GM23338 (cell line): ENCODE measurements at regions not wholly inside any gene's neighbourhood (a gene's known extent, or its start where the extent isn't known, plus 50 kb on each side); places are given as distances from the start of the nearest gene placed in this dataset.

Experiments
- ATAC-seq: fragments of 200-7000 bp; cut with Tn5 transposase; 3 replicates; pipeline ENCODE4 v1.9.1; 2020
- DNase-seq: peaks from one replicate; pipeline ENCODE4 v3.0.0-alpha.2; 2015; ENCODE audit warnings: low spot score
- H2AFZ ChIP-seq: fragments of 200-600 bp; sonication (generic); 2 replicates; pipeline ENCODE4 v1.8.0; 2016; ENCODE audit warnings: antibody characterized with exemption, mild to moderate bottlenecking, moderate library complexity
- H3F3A ChIP-seq: fragments of 200-600 bp; sonication (generic); replicated peaks from 2 replicates; pipeline ENCODE4 v1.8.0; 2017; ENCODE audit warnings: antibody characterized with exemption, mixed run types, low read depth
- H3K27ac ChIP-seq: fragments of 200-600 bp; sonication (generic); 2 replicates; pipeline ENCODE4 v1.6.1; 2016; ENCODE audit warnings: low read depth
- H3K27me3 ChIP-seq: fragments of 200-600 bp; sonication (generic); 2 replicates; pipeline ENCODE4 v1.8.0; 2016; ENCODE audit warnings: mild to moderate bottlenecking, mixed run types, moderate library complexity; ENCODE audit not compliant: insufficient read depth
- H3K36me3 ChIP-seq: fragments of 200-600 bp; sonication (generic); 2 replicates; pipeline ENCODE4 v1.8.0; 2016; ENCODE audit warnings: mild to moderate bottlenecking; ENCODE audit not compliant: insufficient read depth
- H3K4me1 ChIP-seq: fragments of 200-600 bp; sonication (generic); 2 replicates; pipeline ENCODE4 v1.8.0; 2016; ENCODE audit warnings: mild to moderate bottlenecking, moderate library complexity; ENCODE audit not compliant: insufficient read depth
- H3K4me2 ChIP-seq: fragments of 200-600 bp; sonication (generic); 2 replicates; pipeline ENCODE4 v1.7.1; 2017; ENCODE audit warnings: mixed run types
- H3K4me3 ChIP-seq: fragments of 200-600 bp; sonication (generic); 2 replicates; pipeline ENCODE4 v1.6.1; 2016; ENCODE audit warnings: mixed run types
- H3K79me2 ChIP-seq: fragments of 200-600 bp; sonication (generic); replicated peaks from 2 replicates; pipeline ENCODE4 v1.8.0; 2017; ENCODE audit warnings: mild to moderate bottlenecking; ENCODE audit not compliant: insufficient read depth
- H3K9me2 ChIP-seq: fragments of 200-600 bp; sonication (generic); 2 replicates; pipeline ENCODE4 v1.8.0; 2017; ENCODE audit not compliant: insufficient read depth
- H4K20me1 ChIP-seq: fragments of 200-600 bp; sonication (generic); replicated peaks from 2 replicates; pipeline ENCODE4 v1.8.0; 2017; ENCODE audit warnings: mild to moderate bottlenecking; ENCODE audit not compliant: insufficient read depth
- H3K27ac Mint-ChIP-seq: 2 replicates; pipeline ENCODE4 v1.8.0; 2020; ENCODE audit warnings: inconsistent platforms, mild to moderate bottlenecking, moderate library complexity, mixed read lengths
- H3K27me3 Mint-ChIP-seq: 3 replicates; pipeline ENCODE4 v1.8.0; 2022; ENCODE audit warnings: low read depth, mild to moderate bottlenecking, moderate library complexity, mixed read lengths, inconsistent platforms; ENCODE audit not compliant: insufficient read depth, poor library complexity
- H3K36me3 Mint-ChIP-seq: 3 replicates; pipeline ENCODE4 v1.8.0; 2021; ENCODE audit warnings: low read depth, mild to moderate bottlenecking, inconsistent platforms, moderate library complexity, mixed read lengths
- H3K4me1 Mint-ChIP-seq: 3 replicates; pipeline ENCODE4 v1.8.0; 2020; ENCODE audit warnings: mild to moderate bottlenecking, inconsistent platforms, mixed read lengths
- H3K4me3 Mint-ChIP-seq: 3 replicates; pipeline ENCODE4 v1.8.0; 2021; ENCODE audit warnings: moderate library complexity, mild to moderate bottlenecking, inconsistent platforms, mixed read lengths
- H3K9me3 Mint-ChIP-seq: 3 replicates; pipeline ENCODE4 v1.8.0; 2020; ENCODE audit warnings: moderate library complexity, mild to moderate bottlenecking, inconsistent platforms, mixed read lengths
- CTCF ChIP-seq, 2 experiments: fragments of 200-600 bp in 1 of 2; sonication (generic) in 1 of 2; conservative IDR thresholded peaks; 2 replicates each; pipeline versions ENCODE4 v1.5.1 to v1.6.1; 2016 to 2017; ENCODE audit warnings: antibody characterized with exemption in 2 of 2, low read depth in 2 of 2, mild to moderate bottlenecking in 2 of 2, moderate library complexity in 1 of 2
- EZH2phosphoT487 ChIP-seq: fragments of 200-600 bp; sonication (generic); IDR thresholded peaks from one replicate; pipeline ENCODE4 v1.8.1; 2018; ENCODE audit warnings: antibody characterized with exemption; ENCODE audit not compliant: unreplicated experiment
- JUNB ChIP-seq: IDR thresholded peaks from one replicate; pipeline ENCODE4 v1.6.1; 2016; ENCODE audit warnings: antibody characterized with exemption; ENCODE audit not compliant: unreplicated experiment
- NANOG ChIP-seq: IDR thresholded peaks from 2 replicates; pipeline ENCODE4 v1.6.1; 2016; ENCODE audit warnings: antibody characterized with exemption, borderline replicate concordance
- POLR2AphosphoS5 ChIP-seq: IDR thresholded peaks from 2 replicates; pipeline ENCODE4 v1.6.1; 2016; ENCODE audit warnings: antibody characterized with exemption, low read depth
- STAT1 ChIP-seq: IDR thresholded peaks from one replicate; pipeline ENCODE4 v1.6.1; 2016; ENCODE audit warnings: antibody characterized with exemption; ENCODE audit not compliant: unreplicated experiment
- TF ChIP-seq, protein P1 (sequence below): fragments of 250-450 bp; sonication (Bioruptor Pico); IDR thresholded peaks from 2 replicates; pipeline ENCODE4 v1.5.0; 2020; ENCODE audit warnings: mild to moderate bottlenecking, moderate library complexity
- TF ChIP-seq, protein P2 (sequence below): IDR thresholded peaks from one replicate; pipeline ENCODE4 v1.6.1; 2018; ENCODE audit warnings: antibody characterized with exemption; ENCODE audit not compliant: unreplicated experiment
- TF ChIP-seq, protein P3 (sequence below): IDR thresholded peaks from 2 replicates; pipeline ENCODE4 v1.6.1; 2016; ENCODE audit warnings: antibody characterized with exemption

- no peak overlapping the region for H3K4me2 ChIP-seq
Observed at GRCh38 chr12:58313091-58313855, 371.9 kb downstream of the ATP23 start.

More at GRCh38 chr12:58313091-58313855, 371.9 kb downstream of the ATP23 start:
- H3K79me2 ChIP-seq = no peaks in the 10 kb centered on the region
- H3K4me1 Mint-ChIP-seq = peaks cover 8% of the 10 kb centered on the region; the same call in 2 of the 3 replicates
- H3K27ac ChIP-seq = no peak overlapping the region
- H2AFZ ChIP-seq = no peak overlapping the region
- no peaks in the 10 kb centered on the region for H3K9me2 ChIP-seq
- H3K27me3 Mint-ChIP-seq = no peaks in the 10 kb centered on the region
- no peaks in the 10 kb centered on the region for H3K36me3 ChIP-seq
- peaks cover 12% of the 10 kb centered on the region for H3K9me3 Mint-ChIP-seq
- no peak overlapping the region for H3K27ac Mint-ChIP-seq
- no peaks in the 10 kb centered on the region for H3K36me3 Mint-ChIP-seq
- H3K27me3 ChIP-seq = no peaks in the 10 kb centered on the region
- no peaks in the 10 kb centered on the region for H4K20me1 ChIP-seq
- no peak overlapping the region for H3K4me3 Mint-ChIP-seq
- no peak for DNase-seq
- no peak for ATAC-seq
- peaks cover 6% of the 10 kb centered on the region for H3K4me1 ChIP-seq
- H3K4me3 ChIP-seq = no peak overlapping the region
- H3F3A ChIP-seq = no peaks in the 10 kb centered on the region
- TF ChIP-seq NANOG = no peak
- TF ChIP-seq, protein P1, sequence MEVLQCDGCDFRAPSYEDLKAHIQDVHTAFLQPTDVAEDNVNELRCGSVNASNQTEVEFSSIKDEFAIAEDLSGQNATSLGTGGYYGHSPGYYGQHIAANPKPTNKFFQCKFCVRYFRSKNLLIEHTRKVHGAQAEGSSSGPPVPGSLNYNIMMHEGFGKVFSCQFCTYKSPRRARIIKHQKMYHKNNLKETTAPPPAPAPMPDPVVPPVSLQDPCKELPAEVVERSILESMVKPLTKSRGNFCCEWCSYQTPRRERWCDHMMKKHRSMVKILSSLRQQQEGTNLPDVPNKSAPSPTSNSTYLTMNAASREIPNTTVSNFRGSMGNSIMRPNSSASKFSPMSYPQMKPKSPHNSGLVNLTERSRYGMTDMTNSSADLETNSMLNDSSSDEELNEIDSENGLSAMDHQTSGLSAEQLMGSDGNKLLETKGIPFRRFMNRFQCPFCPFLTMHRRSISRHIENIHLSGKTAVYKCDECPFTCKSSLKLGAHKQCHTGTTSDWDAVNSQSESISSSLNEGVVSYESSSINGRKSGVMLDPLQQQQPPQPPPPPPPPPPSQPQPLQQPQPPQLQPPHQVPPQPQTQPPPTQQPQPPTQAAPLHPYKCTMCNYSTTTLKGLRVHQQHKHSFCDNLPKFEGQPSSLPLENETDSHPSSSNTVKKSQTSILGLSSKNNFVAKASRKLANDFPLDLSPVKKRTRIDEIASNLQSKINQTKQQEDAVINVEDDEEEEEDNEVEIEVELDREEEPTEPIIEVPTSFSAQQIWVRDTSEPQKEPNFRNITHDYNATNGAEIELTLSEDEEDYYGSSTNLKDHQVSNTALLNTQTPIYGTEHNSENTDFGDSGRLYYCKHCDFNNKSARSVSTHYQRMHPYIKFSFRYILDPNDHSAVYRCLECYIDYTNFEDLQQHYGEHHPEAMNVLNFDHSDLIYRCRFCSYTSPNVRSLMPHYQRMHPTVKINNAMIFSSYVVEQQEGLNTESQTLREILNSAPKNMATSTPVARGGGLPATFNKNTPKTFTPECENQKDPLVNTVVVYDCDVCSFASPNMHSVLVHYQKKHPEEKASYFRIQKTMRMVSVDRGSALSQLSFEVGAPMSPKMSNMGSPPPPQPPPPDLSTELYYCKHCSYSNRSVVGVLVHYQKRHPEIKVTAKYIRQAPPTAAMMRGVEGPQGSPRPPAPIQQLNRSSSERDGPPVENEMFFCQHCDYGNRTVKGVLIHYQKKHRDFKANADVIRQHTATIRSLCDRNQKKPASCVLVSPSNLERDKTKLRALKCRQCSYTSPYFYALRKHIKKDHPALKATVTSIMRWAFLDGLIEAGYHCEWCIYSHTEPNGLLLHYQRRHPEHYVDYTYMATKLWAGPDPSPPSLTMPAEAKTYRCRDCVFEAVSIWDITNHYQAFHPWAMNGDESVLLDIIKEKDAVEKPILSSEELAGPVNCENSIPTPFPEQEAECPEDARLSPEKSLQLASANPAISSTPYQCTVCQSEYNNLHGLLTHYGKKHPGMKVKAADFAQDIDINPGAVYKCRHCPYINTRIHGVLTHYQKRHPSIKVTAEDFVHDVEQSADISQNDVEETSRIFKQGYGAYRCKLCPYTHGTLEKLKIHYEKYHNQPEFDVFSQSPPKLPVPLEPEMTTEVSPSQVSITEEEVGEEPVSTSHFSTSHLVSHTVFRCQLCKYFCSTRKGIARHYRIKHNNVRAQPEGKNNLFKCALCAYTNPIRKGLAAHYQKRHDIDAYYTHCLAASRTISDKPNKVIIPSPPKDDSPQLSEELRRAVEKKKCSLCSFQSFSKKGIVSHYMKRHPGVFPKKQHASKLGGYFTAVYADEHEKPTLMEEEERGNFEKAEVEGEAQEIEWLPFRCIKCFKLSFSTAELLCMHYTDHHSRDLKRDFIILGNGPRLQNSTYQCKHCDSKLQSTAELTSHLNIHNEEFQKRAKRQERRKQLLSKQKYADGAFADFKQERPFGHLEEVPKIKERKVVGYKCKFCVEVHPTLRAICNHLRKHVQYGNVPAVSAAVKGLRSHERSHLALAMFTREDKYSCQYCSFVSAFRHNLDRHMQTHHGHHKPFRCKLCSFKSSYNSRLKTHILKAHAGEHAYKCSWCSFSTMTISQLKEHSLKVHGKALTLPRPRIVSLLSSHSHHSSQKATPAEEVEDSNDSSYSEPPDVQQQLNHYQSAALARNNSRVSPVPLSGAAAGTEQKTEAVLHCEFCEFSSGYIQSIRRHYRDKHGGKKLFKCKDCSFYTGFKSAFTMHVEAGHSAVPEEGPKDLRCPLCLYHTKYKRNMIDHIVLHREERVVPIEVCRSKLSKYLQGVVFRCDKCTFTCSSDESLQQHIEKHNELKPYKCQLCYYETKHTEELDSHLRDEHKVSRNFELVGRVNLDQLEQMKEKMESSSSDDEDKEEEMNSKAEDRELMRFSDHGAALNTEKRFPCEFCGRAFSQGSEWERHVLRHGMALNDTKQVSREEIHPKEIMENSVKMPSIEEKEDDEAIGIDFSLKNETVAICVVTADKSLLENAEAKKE = no peak
- TF ChIP-seq, protein P2, sequence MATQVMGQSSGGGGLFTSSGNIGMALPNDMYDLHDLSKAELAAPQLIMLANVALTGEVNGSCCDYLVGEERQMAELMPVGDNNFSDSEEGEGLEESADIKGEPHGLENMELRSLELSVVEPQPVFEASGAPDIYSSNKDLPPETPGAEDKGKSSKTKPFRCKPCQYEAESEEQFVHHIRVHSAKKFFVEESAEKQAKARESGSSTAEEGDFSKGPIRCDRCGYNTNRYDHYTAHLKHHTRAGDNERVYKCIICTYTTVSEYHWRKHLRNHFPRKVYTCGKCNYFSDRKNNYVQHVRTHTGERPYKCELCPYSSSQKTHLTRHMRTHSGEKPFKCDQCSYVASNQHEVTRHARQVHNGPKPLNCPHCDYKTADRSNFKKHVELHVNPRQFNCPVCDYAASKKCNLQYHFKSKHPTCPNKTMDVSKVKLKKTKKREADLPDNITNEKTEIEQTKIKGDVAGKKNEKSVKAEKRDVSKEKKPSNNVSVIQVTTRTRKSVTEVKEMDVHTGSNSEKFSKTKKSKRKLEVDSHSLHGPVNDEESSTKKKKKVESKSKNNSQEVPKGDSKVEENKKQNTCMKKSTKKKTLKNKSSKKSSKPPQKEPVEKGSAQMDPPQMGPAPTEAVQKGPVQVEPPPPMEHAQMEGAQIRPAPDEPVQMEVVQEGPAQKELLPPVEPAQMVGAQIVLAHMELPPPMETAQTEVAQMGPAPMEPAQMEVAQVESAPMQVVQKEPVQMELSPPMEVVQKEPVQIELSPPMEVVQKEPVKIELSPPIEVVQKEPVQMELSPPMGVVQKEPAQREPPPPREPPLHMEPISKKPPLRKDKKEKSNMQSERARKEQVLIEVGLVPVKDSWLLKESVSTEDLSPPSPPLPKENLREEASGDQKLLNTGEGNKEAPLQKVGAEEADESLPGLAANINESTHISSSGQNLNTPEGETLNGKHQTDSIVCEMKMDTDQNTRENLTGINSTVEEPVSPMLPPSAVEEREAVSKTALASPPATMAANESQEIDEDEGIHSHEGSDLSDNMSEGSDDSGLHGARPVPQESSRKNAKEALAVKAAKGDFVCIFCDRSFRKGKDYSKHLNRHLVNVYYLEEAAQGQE = no peak
- no peak for TF ChIP-seq EZH2phosphoT487
- TF ChIP-seq, protein P3, sequence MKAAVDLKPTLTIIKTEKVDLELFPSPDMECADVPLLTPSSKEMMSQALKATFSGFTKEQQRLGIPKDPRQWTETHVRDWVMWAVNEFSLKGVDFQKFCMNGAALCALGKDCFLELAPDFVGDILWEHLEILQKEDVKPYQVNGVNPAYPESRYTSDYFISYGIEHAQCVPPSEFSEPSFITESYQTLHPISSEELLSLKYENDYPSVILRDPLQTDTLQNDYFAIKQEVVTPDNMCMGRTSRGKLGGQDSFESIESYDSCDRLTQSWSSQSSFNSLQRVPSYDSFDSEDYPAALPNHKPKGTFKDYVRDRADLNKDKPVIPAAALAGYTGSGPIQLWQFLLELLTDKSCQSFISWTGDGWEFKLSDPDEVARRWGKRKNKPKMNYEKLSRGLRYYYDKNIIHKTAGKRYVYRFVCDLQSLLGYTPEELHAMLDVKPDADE = no peak
- TF ChIP-seq JUNB = no peak
- TF ChIP-seq CTCF (conservative IDR thresholded peaks at IDR 0.05; ENCODE audit: low read depth in 2 of 2) = no peak
- TF ChIP-seq STAT1 = no peak
- TF ChIP-seq POLR2AphosphoS5 = no peak
